Lung microvascular endothelial cell (primary cell): ENCODE measurements at regions not wholly inside any gene's neighbourhood (a gene's known extent, or its start where the extent isn't known, plus 50 kb on each side); places are given as distances from the start of the nearest gene placed in this dataset.
"Not testable (repeated sequence)": the region's sequence is repeated elsewhere in the genome, so short reads cannot be mapped to it uniquely, and the experiment has no call there.

Experiments used
- DNase-seq, 2 donors: peaks; one replicate each; pipeline versions ENCODE4 v3.0.0 to v3.0.0-alpha.2; 2010; ENCODE audit warnings: low read depth in 2 of 2

DNA sequence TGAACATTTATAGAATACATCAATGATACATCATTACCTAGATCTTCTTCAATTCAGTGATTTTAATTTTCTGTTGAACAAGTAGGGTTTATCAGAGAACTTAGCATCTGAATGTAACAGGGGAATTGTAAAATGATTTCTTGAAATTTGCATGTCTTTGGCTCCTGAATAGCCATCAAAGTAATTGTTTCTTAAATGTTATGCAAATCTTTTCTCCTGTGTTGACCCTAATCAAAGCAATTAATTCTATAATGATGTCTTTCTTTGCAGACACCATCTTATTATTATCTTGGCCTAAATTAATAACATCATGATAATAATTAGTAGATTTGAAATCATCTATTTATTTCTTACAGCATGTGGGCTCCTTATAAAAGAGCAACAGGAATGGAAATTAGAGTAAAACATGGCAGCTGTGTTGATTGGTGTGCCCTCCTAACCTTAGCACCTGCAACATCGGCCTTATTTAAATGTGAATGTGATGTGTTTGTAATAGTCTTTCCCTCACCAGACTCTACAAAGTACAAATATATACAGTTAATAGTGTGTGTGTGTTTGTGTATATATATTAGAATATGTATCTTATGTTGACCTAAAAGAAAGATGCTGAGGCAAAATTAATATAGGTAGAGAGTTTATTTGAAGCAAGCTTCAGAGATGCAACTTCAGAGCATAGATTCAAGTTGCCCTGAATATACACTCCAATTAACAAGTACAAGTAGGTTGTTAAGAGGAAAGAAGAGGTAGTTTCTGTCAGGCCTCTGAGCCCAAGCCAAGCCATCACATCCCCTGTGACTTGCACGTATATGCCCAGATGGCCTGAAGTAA is 328.0 kb upstream of the TECRL start:
- no peak for DNase-seq

DNA sequence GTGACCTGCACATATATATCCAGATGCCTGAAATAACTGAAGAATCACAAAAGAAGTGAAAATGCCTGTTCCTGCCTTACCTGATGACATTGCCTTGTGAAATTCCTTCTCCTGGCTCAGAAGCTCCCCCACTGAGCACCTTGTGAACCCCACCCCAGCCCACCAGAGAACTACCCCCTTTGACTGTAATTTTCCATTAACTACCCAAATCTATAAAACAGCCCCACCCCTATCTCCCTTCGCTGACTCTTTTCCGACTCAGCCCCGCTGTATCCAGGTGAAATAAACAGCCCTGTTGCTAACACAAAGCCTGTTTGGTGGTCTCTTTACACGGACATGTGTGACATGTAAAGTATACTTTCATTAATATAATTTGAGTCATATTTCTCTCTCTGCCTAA is 320.3 kb upstream of the TECRL start:
- no peak for DNase-seq

DNA sequence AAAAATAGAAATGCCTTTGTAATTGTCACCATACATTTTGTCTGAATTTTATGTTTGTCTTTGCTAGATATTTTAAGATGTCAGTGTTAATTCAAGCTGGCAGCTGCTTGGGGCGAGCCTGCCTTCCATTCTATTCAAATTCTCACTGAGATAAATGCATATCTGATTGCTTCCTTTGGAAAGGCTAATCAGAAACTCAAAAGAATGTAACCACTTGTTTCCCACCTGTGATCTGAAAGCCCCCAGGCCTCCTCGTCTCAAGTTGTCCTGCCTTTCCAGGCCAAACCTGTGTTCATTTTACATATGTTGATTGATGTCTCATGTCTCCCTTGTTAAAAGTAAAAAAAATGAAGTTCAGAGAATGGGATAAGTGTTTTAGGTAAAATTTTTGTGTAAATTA is 318.7 kb upstream of the TECRL start:
- no peak for DNase-seq

DNA sequence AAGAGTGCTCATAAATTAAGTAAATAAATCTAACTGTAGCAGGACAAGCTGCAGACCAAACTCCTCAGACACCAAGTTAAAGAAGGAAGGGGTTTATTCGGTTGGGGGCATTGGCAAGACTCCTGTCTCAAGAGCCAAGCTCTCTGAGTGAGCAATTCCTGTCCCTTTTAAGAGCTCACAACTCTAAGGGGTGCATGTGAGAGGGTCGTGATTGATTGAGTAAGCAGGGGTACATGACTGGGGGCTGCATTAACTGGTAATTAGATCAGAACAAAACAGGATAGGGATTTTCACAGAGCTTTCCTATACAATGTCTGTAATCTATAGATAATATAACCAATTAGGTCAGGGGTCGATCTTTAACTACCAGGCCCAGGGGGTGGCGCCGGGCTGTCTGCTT is 318.1 kb upstream of the TECRL start:
- not testable (repeated sequence) for DNase-seq

DNA sequence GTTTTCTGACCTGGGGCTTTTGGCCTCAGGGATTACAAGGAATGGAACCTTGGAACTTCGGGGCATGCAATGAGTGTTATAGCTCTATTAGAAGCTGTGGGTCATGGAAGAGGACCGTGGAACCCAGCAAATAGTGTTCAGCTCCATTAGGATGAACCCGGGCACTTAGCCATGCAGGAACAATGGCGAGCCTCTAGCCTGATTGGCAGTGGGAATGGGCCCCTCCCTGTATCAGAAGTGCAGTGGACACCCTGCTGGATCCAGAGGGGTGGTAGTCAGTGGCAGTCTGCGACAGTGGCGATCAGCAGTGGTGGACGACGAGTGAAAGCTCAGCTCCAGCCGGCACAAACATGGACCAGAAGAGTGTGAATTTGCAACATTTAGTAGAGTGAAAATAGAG is 315.4 kb upstream of the TECRL start:
- DNase-seq = no peak

DNA sequence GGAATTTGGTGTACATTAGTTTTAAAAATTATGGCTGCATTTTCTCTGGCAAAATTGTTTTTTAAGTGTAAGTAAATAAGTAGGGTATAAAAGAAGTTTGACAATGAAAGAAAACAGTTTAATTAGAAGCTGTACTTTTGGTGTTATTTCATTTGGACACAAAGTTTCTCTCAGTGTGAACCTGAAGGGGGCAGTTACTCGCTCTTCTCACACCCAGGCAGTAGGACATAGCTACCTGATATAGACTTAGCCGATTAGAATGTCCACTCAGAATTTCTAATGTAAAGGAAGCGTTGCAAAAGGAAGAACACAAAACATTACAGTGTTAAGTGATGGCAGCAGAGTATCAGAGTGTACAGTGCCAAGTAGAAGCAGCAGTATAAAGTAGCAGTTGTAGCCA is 311.9 kb upstream of the TECRL start:
- no peak for DNase-seq

DNA sequence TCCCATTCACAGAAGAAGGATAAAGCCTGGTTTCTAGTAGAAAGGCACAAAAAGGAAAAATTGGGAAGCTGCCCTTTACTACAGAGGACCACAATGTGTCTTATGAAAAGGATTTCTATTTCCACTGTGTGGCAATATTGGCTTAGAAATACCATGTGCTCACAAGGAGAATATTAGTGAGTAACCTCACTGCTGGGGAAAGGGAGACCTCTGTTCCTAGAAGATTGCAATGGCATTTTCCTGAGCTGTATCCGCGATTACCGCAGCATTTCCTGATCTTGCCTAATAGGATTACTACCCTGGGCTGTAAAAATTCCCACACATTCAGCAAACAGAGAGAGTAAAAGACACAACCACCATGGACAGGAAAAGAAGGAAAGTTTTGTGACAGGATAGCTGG is 308.8 kb upstream of the TECRL start:
- no peak for DNase-seq

DNA sequence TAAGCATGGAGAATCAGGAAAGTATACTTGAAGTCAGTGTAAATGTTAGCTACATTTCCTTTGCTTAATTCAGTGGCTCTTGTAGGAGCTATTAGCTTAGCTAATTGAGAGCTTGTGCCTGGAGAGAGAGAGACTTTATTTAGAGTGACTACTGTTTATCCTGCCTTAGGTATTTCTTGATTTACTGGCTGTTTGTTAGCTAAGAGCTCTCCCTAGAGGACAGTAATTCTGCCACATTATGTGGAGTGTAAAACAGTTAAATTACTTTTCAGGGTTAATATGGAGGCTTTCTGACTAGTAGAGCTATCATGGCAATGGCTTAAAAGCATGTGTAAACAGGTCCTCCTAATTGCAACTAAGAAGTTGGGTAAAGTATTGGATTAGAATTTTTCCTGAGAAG is 306.5 kb upstream of the TECRL start:
- DNase-seq = no peak

DNA sequence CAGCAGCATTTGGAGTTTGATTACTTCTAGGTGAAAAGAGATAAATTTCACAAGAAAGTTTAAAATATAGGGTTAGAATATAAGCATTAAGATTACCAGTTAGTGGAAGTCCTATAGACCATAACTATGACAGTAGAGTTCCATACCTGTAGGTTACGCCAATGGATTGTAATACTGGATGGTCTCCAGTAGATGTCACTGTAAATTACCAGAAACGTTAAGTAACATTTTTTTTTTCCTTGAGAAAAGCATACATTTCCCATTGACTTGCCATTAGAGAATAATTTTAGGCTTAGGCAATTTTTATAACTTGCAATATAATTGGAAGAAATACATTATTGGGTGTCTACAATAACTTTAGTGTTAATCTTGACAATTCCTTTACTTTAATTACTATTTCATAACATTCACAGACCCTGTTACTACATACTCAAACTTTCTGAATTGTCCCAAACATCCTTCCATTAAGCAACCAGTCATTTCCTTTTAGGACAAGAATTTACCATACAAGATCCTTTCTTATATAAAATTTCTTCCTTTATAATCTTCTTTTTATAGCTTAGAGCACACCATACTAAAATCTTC is 304.1 kb upstream of the TECRL start:
- DNase-seq = peak; percentile 33 to 38

DNA sequence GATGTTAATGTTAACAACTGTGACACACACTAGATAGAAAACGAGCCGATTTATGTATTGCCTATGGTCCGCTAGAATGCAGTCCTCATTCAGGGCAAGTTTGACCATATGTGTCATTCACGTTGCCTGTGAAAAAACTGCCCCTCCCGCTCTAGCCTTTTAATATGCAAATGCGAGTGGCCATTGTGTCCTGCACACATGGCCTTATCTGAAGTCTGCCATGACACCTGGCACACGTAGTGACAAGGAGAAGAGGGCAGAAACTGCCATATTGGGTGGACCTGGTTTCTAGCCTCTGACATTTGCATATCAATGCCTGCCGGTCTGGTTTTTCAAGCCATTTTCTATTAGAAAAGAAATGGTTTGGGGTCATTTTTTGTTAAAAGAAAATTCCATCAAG is 303.3 kb upstream of the TECRL start:
- no peak for DNase-seq

DNA sequence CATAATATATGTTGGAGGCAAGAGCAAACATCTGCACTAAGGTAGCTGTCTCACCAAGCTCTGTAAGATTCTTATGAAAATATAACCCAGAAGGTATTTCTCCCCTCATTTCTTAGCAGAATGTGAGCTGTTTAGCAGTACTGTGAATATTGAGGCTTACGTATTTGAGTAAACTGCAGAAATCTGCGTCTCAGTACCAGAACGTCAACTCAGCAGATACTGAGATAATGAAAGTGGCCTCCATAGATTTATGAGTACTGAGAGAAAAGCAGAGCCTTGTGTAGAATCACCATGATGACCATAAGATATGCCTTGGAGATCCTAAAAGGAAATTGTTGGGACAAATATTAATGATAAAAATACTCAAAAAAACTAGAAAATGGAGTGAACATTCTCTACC is 296.7 kb upstream of the TECRL start:
- DNase-seq = no peak

DNA sequence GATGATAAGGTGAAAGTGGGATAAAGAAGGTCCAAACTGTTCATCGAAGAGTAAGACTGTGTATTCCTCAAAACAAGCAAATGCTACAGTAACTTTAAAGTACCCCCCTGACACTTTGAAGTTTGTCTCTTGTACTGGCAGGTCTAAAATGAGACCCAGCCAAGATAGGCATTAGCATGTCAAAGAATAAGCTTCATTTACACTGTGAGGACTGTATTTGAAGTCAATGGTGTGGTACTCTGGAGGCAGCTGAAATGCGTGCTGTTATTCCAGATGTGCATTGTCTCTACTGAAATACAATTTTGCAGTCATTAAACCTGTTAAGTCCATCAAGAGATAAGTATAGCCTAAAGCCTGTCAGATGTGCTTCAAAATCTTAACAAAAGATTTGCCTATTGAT is 288.9 kb upstream of the TECRL start:
- DNase-seq = no peak

DNA sequence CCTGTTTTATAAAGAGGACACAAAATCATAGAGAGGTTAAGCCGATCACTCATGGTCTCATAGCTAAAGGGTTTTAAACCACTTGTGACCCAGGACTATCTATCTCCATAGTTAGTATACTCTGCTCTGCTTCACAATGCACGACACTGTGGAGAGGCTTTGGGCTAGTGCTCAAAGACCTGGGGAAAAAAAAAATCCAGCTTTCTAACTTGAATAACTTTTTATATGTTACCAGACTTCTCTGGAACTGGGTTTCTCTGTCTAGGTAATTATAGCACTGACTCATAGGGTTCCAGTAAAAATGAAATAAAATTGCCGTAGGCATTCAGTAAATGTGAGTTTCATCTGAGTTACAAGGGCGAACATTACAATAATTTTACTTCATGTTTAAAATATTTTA is 273.7 kb upstream of the TECRL start:
- DNase-seq = no peak

DNA sequence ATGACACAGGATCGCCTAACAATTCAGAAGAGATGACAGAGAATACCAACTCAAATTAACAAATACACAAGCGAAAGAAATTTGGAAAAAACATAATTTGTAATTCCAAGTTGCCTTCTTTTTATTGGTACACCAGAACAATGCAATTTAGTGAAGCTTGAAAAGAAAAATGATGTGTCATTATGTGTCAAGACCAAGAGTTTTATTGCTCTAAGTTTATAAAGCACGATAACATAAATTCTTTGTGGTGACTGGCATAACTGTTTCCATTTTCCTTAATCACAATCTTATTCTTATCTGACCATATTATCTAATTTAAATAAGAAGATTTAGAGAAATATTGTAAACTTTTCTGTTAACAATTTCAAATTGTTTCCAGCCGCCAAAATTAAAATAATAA is 273.2 kb upstream of the TECRL start:
- DNase-seq = no peak

DNA sequence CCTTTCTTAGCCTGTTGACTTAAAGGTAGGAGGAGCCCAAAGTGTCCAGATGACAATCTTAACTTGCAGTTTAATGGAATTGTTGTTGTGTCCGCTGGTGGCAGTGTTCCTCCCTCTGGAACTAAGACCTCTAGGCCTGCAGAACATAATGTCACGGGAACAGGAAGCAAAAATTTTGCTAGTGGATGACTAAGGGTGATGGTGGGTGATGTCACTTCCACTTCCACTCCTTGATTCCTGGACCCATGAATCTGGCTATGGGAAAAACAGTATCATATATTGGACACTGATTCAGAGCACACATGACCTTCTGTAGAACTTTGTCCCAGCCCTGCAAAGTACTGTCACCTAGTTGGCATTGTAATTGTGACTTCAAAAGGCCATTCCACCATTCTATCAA is 263.9 kb upstream of the TECRL start:
- DNase-seq = not testable (repeated sequence)

DNA sequence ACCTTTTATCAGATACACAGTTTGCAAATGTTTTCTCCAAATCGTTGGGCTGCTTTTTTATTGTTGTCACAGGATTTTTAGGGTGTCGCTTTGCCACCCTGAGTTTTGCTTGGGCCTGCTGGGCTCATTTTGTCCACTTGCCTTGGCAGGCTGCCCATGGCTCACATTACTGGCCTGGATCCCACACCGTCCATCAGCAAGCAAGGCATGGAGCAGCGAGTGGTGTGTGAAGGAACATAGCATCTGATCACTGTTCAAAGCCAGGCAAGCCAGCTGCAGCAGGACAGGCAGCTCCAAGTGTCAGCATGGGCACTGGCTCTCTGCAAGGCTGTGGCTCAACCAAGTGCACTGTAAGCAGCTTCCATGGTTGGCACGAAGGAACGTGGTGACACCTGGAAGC is 261.4 kb upstream of the TECRL start:
- DNase-seq = no peak

DNA sequence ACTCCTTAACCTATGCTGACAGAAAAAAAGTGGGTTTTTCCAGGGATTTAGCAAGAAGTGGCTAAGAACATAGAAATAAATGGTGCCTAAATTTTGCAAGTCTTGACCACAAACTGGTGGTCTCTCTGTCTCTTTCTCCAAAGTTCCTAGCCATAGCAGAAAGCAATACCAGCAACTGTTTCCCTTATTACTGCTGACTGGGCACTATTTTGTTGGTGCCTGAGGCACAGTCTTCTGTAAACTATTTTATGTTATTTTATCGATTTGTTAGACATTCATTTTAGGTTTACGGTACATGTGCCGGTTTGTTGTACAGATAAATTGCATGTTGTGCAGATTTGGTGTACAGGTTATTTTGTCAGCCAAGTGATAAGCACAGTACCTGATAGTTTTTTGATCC is 234.6 kb upstream of the TECRL start:
- no peak for DNase-seq

DNA sequence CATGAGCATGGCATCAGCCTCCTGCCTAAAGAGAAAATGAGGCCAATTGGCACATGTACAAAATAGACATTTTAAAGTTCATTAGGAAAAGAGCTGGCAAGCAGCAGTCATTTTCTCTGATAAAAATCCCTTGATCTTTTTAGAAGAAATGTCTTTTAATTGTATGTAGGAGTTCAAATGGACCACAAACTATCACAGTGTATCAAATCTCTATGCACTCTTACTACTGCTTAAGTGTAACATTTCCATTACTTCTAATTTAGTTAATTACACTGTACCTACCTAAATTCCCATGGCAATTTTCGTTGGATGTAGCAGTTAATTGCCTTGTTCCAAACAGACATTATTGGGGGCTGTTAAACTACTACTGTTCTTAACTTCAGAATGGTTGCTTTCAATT is 233.7 kb upstream of the TECRL start:
- DNase-seq = no peak

DNA sequence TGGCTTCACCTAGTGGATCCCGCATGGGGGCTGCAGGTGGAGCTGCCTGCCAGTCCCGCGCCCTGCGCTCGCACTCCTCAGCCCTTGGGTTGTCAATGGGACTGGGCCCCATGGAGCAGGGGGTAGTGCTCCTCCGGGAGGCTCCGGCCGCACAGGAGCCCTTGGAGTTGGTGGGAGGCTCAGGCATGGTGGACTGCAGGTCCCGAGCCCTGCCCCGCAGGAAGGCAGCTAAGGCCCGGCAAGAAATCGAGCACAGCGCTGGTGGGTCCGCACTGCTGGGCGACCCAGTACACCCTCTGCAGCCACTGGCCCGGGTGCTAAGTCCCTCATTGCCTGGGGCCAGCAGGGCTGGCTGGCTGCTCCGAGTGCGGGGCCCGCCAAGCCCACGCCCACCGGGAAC is 231.2 kb upstream of the TECRL start:
- DNase-seq = not testable (repeated sequence)

DNA sequence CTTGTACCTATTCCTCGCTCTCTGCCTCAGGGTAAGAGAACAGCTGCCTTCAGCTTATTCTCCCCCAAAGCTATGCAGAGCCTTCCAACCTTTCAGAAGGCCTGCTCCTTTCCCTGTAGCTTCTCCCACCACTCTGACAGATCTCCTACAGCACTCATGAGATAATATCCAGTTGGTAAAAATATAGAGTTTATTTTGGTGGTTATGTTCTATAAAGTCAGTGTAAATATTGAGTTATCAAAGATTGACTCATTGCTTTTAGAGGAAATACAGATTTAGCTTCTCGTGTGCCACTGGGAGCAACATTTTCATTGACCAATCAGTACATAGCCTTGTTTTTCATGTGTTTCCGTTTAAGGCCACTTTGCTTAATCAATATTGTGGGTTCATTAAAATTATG is 216.2 kb upstream of the TECRL start:
- no peak for DNase-seq

DNA sequence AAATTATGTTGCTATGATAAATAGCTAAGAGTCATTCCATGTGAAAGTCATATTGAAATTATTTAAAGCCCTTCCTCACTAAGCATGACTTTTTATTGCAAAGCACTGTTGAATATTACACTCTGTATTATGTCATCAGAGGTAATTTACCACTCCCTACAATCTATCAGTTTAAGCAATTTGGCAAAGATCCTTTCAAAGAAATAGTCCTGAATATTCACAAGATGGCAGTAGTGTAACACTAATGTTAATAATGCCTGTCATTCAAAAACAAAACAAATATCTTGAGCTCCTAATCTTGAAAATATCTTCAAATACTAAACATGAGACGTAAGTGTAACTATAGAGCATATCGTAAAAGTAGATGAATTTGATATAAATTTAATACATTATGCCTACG is 208.6 kb upstream of the TECRL start:
- DNase-seq = no peak

DNA sequence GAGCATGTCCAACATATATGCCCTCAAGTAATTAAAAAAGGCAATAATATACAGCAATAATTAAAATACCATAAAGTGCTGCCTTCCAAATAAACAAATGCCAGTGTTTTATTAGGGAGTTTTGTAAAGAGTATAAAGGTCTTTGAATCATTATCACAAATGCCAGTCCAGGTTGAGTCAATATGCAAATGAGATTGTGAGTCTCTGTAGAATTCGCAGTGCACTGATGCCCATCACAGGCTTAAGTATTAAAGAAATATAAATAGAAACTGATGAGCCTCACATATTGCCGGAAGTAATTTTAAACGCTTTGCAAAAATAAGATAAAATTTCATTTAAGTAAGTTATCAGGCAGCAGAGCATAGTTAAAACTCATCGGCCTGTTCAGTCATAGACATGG is 205.0 kb upstream of the TECRL start:
- no peak for DNase-seq

DNA sequence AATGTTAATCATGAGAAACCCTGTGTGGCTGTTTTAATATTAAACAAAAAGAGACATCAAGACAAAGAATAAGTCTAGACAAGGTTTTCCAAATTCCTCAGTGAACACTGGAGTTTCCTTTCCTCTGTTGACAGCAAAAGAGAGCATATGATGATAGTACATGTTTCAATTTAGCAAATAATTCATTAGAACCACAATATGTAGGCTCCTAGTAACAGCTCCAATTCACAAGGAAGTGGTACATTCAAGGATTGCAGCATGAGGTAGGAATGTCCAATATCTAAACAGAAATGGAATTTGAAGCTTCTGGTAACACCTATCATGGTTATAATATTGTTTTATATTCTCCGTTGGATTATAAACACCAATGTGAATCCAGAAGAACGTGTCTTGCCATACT is 203.8 kb upstream of the TECRL start:
- no peak for DNase-seq

DNA sequence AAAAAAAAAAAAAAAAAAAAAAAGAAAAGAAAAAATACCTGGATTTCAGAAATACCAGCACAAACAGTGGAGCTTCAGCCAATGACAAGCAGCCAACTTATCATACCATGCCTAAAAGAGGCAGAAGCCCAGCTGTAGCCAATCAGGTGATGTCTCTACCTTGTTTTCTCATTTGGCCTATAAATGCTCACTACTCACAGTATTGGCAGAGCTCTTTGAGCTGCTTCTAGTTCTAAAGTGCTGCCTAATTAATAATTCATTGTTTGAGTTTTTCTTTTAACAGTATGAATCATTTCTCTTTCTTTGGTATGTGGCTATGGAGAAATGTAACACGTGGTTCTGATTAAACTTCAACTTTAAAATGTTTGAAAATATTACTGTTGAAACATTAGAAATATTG is 188.8 kb upstream of the TECRL start:
- no peak for DNase-seq
